Stimulated activated CD4-positive, alpha-beta T cell treated with anti-CD3 and anti-CD28 coated beads, Interleukin-4, amount 100 ng/mL, for 24 hours (primary cell): ENCODE measurements at regions not wholly inside any gene's neighbourhood (a gene's known extent, or its start where the extent isn't known, plus 50 kb on each side); places are given as distances from the start of the nearest gene placed in this dataset.

ENCODE experiments used
- DNase-seq: peaks from one replicate; pipeline ENCODE4 v3.0.0-alpha.2; 2020

DNA sequence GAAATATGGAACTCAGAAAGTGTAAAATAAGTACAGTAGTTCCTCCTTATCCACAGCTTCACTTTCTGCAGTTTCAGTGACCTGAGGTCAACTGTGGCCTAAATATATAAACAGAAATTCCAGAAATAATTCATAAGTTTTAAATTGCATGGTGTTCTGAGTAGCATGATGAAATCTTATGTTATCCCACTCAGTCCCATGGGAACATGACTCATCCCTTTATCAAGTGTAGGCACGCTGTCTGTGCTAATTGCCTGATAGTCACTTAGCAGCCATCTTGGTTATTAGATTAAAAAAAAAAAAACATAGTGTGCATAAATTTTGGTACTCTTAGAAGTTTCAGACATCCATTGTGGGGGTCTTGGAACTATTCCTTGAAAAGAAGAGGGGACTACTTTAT is 983.4 kb upstream of the ADGRL3 start:
- no peak for DNase-seq

DNA sequence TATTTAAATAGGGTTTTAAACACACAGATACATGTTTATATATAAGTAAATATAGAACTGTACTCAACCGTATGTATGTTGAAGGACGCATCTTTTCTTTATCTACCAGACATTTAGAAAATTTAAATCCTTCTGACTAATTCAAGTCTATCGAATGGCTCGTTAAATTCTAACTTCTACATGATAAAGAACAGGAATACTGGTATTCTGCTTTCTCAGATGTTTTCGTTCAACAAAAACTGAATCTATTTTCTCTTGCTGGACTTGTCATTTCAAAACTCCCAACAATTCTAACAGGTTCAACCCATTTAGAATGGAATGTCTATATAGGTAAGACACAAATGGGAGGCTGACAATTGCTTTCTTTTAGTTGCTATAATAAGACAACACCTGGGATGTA is 978.3 kb upstream of the ADGRL3 start:
- DNase-seq = no peak

DNA sequence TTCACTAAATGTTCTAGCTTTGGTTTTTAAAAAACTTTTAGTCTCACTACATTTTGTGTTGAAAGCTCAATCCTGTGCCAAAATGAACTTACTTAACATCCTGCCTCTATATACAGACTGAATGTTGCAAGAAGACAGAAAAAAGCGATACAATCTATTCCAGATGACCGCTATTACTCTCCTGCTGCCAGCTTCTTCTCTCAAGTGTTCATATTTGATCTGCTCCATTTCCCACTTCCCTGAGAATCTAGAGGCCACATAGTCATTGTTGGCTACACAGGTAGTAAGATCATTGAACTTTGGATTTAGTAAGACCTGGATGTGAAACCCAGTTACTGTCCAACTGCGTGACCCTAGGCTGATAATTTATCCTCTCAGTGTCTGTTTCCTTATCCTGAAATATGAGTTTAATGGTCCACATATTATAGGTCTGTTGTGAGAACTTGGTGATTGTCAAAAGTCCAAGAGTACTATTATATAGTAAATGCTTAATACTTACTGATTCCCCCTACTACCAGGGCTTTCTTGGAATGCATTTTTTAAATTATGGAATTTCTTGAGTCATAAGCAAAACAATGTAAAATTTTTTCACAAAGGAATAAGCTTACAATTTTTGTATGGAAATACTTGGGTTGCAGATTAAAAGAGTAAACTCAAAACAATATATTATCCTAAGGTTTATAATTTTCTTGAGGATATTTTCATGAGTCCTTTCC is 976.8 kb upstream of the ADGRL3 start:
- no peak for DNase-seq

DNA sequence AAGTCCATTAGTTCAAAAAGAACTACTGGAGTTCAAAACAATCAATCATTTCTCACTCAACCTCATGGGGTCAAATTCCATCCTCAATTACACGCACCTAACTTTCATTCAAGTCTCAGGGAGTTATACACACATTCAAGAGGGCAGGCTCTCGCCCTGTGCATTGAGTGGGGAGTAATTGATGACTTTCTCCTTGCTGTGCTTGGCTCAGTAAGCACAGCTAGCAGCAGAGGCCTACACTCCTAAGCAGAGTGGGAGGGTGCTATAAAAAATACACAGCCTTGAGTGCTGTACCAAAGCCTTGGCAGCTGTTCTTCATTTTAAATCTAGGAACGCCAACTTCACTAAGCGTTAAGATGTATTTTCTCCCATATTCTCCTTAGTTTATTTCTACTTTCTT is 958.3 kb upstream of the ADGRL3 start:
- DNase-seq = no peak

DNA sequence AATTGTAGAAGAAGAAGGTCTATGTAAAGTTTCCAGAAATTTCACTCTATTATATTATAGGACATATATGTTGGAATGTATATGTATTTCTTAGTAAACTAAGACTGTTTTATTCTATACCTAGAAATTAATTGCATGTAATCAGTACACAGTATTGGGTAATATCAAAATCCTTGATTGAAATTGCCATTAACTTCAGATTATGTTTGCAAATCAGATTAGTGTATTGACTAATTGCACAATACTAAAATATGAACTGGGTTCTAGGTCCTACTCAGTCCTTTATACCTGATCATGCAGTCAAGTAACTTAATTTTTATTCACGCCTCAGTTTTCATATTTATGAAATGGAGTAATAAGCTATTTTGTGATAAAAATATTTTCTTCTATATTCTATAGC is 950.3 kb upstream of the ADGRL3 start:
- DNase-seq = no peak

DNA sequence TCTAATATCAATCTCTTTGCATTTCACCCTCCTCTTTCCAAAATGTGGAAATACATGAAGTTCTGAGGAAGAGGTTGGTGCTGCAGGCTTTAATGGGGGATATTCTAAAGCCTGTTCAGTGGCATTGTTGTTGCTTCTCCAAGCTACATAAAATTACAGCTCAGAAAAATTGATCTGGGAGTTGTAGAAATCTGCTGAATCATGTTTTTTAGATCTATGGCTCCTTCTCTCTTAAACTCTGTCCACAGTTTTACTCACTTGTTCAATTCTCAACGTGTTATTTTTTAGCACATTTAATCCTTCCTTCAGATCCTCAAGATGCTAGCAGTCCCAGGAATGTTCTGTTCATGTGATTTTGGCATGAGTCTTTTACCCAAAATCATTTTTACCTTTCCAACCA is 949.5 kb upstream of the ADGRL3 start:
- no peak for DNase-seq

DNA sequence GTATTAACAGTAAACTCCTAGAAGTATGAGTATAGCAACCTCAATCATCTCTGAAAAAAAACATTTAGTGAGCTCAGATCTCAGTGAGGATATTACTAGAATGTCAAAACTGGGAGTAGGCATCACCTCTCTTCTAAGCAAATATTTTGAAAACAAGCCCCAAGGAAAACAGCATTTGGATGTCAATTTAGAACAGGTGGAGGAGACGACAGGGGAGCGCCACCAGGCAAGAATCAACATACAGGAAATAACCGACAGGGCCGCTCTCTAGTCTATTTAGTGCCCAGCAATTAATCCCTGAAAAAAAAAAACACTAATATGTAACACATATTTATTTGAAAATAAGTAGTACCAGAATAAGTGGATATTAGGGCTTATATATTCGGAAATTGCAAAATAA is 940.3 kb upstream of the ADGRL3 start:
- no peak for DNase-seq

DNA sequence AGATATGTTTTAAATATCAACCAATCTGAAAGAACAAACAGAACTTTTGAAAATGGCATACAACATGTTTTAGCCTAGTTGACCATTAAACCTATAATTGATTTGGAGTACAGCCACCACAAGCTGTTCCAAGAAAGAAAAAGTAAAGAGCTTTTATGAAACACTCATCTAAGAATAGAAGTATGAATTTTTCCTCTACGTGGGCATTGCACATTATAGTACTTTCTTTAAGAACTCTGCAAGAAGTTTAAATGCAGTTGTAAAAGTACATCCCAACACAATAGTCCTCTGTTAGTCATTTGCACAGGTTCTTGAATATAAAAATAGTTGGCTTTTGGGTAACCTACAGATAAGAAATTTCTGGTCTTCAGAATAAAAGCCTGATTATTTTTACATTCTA is 933.6 kb upstream of the ADGRL3 start:
- no peak for DNase-seq

DNA sequence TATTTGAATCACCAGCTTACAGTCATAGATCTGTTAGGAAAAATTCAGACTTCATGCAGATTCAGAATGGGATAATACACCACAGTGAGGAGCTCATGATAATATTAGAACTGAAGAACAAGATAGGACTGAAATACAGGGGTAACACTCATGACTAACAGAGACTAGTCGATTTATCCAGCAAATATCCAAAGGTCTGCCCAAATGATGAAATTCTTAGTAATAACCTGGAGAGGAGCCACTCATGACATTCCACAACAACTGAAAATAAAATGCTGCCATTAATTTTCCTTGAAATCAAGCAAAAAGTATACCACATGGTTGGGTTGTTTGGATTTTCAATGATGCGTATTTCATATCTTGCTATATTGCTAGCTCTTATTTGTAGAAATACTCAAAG is 903.7 kb upstream of the ADGRL3 start:
- DNase-seq = no peak

DNA sequence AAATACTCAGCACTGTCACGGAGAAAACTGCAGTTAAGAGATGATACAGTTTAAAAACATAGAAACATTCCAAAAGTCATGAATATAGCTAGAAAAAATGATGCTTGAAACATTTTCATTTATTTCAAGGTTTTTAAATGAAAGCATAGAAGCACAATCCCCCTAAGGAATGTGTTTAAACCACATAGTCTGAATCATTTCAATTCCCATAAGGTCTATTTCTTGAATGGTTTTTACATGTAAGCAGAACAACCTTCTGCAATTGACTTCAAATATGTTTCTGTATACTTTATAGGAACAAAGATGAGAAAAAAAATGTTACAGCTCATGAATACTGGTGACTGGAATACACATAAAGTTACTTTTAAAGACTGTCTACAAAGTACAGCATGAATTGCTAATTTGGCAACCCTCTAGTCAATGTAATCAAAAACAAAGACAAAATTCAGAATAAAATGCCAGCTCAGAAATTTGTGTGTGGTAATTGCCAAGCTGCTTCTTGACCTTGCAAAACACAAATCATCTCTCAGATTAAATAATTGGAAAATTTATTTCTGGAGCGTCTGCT is 886.4 kb upstream of the ADGRL3 start:
- DNase-seq = no peak

DNA sequence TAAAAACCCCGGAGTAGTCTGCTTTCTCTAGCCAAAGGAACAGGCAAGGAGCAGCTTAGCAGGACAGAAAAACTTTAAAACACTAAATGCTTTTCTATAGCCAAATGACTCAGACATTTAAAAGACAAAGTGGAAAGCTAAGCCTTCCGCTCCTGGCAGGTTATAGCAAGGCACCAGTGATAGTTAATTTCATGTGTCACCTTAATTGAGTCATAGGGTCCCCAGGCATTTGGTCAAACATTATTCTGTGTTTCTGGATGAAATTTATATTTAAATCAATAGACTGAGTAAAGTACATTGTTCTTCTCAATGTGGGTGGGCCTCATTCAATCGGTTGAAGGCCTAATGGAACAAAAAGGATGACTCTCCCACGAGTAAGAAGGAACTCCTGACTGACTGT is 885.7 kb upstream of the ADGRL3 start:
- DNase-seq = no peak

DNA sequence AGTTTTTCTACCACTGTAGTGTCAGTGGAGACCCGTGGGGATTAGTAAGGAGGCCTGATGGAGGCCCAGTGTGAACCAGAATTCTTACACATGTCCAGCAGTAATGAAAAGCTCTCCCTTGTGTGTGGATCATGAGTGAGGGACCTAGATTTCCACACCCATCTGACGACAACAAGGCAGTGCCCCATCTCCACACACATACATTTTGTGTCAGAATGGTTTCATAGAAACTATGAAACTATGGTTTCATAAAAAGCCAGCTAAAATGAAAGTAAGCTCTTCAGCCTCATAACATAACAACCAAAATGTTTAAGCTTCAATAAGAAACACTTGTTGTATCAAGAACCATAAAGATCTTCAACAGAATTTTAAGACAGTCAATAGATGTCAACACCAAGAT is 884.5 kb upstream of the ADGRL3 start:
- no peak for DNase-seq

DNA sequence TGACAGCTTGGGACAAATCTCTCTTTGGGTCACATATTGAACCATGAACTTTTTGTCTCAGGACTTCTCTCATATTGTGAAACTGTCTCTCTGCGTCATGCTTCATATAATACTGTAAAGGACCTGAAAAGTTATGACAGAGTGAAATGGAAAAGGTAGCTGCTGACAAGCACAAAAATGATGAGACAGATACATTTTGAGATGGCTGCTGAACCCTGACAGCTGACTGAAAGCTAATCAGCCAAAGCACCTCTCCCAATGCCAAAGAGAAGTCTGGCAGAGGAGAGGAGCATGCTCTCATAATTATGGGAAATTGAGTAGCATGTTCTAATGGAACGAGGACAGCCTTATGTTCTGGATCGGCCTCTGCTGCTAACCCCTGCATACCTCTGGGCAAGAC is 873.4 kb upstream of the ADGRL3 start:
- no peak for DNase-seq

DNA sequence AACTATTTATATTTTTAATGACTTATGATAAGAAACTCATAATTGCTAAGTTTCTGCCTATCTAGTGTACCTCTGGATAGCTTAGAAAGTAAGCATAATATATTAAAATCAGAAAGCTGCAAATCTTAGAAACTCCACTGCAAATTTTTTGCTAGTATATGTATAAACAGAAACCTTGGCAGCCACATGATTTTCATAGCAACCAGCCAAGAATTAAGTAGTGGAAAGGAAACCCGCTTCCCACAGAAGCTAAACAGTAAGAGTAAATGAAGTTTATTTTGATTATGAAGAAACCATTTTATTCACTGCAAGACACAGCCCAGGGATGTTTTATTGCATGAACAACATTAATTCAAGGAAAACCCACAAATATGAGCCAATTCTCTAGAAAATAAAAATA is 872.5 kb upstream of the ADGRL3 start:
- no peak for DNase-seq

DNA sequence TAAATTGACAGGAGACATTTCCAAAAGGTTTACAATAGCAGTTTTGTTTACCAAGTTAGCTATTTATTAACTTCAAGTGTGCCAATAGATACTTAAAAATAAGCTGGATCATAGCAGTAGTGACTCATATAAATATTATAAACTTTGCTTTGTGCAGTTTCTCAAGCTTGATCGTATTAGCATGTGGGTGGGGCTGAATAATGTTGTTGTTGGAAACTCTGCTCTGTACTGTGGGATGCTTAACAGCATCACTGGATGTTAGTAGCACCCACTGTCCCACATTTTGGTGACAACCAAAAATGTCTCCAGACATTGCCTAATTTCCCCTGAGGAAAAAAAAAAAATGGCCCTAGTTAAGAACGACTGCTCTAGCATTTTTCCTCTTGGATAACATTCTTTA is 855.2 kb upstream of the ADGRL3 start:
- DNase-seq = no peak

DNA sequence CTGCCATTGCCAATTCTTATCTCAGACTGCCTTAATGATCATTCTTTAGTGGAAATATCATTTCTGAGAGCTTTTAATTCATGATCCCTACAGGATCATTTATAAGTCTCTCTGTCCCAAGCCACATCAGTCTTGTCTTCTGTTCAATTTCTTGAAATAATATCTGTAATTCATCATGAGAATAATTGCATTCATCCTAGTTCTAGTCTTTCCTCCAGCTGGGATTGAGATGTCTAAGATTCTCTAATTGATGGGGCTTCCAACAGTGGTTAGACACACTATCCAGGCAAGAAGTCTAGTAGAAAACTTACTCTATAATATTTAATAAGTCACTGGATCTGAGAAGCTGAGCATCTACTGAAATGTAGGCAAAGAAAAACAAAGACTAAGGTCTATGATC is 854.7 kb upstream of the ADGRL3 start:
- no peak for DNase-seq

DNA sequence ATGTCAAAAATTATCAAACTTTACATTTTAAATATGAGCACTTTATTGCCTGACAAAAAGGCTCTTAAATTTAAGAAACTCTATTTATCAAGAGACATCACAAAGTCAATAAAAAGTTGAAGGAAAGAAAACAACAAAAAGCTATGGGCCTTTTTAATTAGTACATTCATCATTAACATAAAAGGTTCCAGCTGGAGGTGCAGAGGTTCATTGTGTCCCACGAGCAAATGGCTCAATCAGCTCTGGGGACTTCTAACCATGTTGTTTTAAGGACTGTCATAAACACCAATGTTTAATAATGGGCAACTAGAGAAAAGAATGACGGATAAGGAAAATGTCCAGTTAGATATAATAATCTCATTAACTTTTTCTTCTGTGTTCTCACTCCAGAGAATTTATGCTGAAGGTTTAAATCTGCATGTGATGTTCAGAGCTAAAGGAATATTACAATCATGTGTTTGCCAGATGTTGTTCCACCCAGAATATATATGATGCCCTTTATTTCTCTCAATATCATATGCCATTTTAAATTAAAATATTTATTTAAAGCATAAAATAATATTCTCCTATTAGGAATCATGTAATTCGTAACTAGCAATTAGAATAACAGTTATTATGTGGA is 840.3 kb upstream of the ADGRL3 start:
- no peak for DNase-seq

DNA sequence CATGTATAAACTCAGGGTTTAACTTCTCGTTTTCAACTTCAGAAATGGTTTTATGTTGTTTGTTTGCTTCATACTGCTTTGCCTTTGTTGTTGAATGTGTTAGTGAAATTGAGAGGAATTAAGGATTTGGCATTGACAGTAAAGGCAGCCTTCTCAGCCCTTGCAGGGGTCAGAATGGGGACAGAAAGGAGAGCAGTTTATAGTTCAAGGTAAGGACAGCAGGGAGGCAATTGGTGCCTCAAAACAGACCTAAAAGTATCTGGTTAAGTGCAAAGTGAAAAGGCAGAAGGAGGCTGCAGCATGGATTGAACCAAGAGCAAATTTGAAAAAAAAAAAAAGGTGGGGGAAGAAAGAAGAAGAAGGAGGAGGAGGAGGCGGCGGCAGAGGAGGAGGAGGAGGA is 835.0 kb upstream of the ADGRL3 start:
- DNase-seq = no peak

DNA sequence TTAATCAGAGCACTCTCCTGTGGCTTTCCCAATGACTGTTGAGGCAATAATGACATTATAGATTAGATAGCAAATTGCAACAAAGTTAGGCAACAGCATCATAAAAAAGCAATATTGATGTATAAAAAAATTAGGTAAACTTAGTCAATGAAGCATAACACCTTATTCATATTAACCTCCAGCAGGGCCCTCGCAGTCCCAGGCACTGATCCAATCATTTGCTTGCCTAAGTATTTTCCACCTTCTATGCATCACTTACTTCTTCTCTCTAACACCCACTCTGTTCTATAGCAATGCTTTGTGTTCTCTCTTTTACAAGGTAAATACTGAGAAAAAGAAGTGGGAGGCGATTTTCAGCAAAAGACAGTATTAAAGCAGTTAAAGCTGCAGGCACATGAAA is 833.5 kb upstream of the ADGRL3 start:
- no peak for DNase-seq

DNA sequence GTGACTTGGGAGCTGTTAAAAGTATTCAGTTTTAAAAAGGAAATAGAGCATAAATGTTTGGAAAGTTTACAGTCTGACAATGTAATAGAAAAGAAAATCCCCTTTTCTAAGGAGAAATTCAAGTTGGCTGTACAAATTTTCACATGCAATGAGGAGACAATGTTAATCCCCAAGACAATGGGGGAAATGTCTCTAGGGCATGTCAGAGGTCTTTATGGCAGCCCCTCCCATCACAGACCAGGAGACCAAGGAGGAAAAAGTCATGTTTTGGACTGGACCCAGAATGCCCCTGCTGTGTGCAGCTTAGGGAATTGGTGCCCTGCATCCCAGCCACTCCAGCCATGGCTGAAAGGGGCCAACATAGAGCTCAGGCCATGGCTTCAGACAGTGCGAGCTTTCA is 831.1 kb upstream of the ADGRL3 start:
- DNase-seq = no peak

DNA sequence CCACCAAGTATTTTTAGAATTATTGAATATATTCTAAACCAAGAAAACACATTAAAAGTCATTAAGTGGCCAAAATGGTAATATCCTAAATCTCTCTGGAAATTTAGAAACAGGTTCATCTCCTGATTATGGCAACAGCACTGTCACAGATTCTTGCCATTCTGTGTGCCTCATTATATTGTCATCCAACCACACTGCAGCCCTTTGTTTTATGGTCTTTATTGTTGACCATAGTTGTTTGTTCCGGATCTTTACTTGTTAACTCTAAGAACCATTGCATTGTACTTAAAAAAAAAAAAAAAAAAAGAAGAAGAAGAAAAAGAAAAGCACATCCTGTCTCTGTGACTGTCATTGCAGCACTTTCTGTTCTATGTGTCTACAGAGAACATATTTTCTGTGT is 822.1 kb upstream of the ADGRL3 start:
- DNase-seq = no peak

DNA sequence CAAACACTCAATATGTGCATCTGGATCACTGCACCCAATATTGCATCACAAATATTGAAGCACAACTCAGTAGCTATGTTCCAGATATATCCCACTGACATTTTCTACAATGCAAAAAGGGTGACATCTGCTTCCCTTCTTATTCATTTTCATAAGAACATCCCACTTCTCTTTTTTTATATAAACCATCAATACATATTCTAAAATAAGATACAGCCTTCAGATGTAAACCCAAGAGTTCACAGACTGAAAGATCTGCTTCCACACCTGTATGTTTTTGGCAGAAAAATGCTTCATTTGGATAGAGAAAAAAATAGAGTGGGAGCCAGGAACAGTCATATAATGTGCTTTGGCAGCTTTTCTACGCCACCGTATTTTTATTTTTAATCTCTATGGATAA is 815.6 kb upstream of the ADGRL3 start:
- no peak for DNase-seq

DNA sequence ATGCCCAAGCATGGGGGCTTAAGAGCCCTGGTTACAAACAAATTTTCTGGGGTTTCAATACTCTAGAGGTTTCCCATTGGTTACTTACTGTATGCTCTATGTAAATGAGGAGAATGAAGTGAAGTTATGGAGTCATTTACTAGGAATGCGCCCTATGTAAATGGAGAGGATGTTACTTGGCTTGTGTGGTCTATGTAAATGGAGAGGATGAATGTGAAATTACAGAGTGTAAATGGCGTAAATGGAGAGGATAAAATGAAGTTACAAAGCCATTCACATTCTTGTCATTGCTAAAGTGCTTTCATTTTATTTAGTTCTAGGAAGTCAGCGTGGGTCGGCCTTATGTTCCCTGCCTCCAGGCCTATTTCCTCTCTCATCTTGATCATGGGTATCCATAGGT is 810.5 kb upstream of the ADGRL3 start:
- no peak for DNase-seq

DNA sequence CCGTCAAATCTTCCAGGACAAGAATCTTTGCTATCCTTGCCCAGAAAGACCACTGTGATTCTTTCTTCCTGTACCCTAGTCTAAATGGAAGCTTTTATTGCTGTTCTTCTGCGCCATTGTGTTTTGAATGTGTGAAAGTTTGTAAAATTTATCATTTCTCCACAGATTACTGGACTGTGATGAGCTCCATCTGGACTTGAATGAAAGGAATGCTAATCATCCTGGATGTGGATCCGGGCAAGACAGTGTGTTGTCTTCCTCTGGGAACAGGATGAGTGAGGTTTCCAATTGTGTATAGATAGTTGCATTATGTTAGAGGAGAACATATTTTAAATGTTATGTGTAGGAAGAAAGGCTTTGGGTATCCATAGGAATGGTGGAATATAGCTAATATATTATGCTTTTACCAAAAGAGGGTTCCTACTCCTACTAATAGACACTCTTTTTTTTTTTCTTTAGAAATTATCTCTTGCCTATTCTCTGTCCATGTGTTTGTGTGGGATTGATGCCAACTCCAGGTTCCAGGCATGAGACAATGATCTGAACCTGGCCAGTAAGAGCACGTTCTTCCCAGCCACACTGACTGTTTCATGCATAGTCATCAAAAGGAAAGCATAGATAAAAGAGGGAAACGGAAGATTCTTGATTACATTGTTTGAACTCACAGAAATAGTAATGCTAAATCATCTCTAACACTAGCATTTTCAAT is 803.6 kb upstream of the ADGRL3 start:
- DNase-seq = no peak
